GM12875 (cell line): ENCODE measurements at regions not wholly inside any gene's neighbourhood (a gene's known extent, or its start where the extent isn't known, plus 50 kb on each side); places are given as distances from the start of the nearest gene placed in this dataset.

ENCODE experiments used
- H3K4me3 ChIP-seq: one replicate; pipeline ENCODE4 v1.5.1; 2011; ENCODE audit warnings: low read depth, low read length, control low read depth
- CTCF ChIP-seq: IDR thresholded peaks from 2 replicates; pipeline ENCODE4 v1.5.1; 2011; ENCODE audit warnings: low read depth, mild to moderate bottlenecking, control low read depth, inconsistent platforms, low read length, moderate library complexity, borderline replicate concordance; ENCODE audit not compliant: insufficient read depth

- TF ChIP-seq CTCF = no peak
- no peak overlapping the region for H3K4me3 ChIP-seq
Observed at GRCh38 chr22:26845021-26845743, 187.8 kb downstream of the MIAT start.

DNA sequence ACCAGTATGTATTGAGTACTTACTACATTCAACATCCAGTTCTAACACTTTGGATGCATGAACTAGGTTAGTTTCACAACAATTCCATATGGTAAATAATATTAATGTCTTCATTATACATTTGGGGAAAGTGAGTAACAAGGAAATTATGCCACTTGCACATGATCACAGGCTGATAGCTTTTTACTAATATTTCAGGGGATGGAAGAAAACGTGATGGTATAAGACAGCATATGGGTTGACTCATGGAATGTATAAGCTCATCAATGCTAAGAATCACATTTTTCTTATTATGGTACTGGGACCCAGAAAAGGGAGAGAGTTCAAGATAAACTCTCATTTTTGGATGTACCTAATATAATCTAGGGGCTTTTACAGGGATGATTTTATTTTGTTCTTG, 188.7 kb downstream of the MIAT start:
- no peak for TF ChIP-seq CTCF
- H3K4me3 ChIP-seq = no peak overlapping the region

DNA sequence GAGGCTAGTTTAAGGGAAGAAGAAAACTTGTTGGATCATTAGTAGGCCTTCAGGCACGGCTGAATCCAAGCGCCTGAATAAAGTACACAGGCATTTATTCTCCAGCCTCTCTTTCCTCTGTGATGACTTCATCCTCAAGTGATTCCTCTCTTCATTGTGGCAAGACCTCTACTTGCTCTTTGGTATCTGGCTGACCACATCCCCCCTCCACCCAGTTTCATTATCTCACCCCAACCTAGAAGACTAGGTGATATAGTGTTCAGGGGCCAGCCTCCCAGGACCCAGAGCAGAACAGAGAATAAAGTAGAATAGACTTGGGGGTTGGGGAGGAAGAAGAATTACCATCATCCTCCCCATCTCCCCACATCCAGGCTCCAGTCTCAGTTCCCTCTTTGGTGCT, 189.3 kb downstream of the MIAT start:
- H3K4me3 ChIP-seq = no peak overlapping the region

GRCh38 chr22:26847046-26847445, 189.7 kb downstream of the MIAT start:
- TF ChIP-seq CTCF = no peak
- no peak overlapping the region for H3K4me3 ChIP-seq

More for the DNA sequence above, 189.3 kb downstream of the MIAT start:
- TF ChIP-seq CTCF = no peak

DNA sequence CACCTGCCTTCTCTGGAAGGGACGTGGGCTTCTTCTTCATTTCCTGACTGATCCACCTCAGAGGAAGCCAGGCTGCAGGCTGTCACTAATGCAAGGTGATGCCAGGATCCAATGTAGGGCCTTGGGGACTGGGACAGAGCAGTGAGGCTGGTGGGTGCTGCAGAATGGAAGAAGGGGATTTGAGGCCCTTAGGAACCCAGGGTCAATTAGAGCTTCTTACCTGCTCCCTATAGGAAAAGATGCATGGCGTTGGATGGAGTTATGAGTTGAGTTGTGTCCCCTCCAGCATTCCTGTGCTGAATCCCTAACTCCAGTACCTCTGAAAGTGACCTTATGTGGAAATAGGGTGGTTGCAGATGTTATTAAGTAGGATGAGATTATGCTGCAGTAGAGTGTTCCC, 190.4 kb downstream of the MIAT start:
- no peak for TF ChIP-seq CTCF
- H3K4me3 ChIP-seq = no peak overlapping the region

- TF ChIP-seq CTCF = no peak
- H3K4me3 ChIP-seq = no peak overlapping the region
Observed at GRCh38 chr22:26848244-26848920, 191.0 kb downstream of the MIAT start.

DNA sequence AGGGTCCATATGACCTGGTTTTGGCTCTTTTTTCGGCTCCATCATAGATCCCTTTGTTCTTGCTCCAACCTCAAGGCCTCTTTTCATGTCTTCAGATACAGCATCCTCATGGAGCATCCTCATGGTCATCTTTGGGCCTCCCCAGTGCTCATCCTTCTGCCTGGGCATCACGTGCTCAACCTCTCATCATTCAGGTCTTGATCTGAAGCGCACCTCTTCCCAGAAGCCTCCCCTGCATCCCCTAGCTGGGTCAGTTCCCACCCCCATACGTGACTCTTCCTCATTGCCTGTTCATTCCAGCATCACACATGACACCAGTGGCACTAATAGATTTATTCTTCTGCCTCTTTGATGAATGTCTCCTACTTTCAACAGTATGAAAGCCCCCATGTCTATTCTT, 192.2 kb downstream of the MIAT start:
- TF ChIP-seq CTCF = no peak
- H3K4me3 ChIP-seq = no peak overlapping the region
